Skin of body (tissue), 1 donor: ENCODE measurements at regions not wholly inside any gene's neighbourhood (a gene's known extent, or its start where the extent isn't known, plus 50 kb on each side); places are given as distances from the start of the nearest gene placed in this dataset.

Source experiments
- DNase-seq: peaks from one replicate; lab custom pipeline; 2025; lab: John Stamatoyannopoulos, UW

DNA sequence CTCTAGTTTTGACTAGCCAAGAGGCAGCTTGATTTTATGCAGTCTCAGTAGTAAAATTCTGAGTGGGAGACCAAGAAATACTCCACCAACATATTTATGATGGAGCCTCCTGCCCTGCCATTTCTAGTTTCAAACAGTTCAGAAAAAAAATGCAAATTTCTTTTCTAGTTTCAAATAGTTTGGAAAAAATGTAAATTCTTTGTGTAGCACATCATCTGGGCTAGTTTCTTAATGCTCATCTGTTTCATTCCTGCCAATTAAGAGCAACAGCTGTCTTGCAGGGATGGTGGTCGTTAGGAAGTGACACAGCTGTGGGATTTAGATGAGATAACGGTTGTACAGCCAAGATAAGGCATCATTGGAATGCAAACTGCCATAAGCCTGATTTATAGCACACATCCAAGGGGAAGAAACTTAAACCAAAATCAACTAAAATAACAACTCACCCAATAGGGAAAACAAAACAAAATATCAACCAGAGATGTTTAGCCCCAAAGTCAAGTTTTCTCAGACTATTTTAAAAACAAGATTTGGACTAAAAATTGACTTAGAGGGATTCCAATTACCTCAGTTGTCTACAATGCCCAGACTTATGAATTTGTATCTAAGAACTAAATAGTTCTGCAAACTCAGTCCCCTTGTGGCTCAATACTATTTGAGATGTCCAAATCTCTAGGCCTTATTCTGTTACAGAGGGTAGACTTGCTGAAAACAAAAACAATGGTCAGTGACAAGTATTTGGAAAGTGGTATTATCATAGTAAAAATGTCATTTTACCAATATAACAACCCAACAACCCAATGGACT lies 291.3 kb upstream of the ATP2B1 start:
- DNase-seq, result peak; percentile 82

DNA sequence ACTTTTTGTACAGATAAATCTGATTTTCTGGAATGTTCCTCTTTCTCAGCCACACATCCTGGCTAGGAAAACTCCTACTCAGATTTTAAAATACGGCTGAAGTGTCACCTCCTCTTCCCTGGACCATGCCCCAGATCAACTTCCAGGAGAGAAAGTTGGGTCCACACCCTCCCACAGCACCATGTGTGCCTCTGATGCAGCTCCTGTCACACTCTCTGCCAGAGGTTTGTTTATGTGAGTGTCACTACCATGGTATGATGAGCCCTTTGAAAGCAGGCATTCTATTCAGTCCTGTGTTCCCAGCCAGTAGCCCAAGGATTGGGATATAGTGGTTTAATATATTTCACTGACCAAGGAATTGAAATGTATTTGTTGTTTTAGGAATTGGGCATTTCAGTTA lies 287.2 kb upstream of the ATP2B1 start:
- DNase-seq, result no peak

DNA sequence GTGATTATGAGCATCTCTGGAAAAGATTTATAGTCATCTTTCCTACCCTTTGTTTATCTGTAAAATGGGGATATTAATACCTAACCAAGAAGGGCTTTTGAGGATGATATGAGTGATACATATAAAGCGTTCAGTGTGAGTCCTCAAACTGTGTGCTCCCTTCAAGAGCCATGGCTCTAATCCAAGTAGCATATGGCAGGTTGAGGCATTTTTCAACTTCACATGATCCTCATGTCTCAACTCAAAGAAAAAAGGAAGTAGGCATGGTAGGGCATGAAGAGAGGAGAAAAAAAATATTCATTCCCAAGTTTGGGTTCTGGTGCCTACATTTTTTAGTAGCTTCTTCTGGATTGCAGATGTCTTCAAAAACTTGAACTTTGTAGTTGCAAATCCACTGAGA lies 286.3 kb upstream of the ATP2B1 start:
- no peak for DNase-seq

DNA sequence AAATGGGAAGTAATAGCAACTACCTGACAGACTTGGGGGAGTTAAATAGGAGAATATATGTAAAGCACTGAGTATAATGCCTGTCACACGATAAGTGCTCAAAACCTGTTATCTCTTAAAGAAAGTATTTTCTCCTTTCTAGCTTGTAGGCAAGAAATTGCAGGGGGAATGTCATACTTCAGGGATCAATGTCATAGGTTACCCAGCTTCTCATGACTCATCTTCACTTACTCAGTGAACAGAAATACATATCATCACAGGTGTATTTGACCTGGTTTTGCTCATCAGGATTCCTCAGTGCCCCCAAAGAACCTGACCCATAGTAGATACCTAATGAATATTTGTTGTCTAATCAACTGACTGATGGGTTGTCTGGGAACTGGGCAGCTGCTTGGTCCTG lies 285.0 kb upstream of the ATP2B1 start:
- DNase-seq, result no peak

DNA sequence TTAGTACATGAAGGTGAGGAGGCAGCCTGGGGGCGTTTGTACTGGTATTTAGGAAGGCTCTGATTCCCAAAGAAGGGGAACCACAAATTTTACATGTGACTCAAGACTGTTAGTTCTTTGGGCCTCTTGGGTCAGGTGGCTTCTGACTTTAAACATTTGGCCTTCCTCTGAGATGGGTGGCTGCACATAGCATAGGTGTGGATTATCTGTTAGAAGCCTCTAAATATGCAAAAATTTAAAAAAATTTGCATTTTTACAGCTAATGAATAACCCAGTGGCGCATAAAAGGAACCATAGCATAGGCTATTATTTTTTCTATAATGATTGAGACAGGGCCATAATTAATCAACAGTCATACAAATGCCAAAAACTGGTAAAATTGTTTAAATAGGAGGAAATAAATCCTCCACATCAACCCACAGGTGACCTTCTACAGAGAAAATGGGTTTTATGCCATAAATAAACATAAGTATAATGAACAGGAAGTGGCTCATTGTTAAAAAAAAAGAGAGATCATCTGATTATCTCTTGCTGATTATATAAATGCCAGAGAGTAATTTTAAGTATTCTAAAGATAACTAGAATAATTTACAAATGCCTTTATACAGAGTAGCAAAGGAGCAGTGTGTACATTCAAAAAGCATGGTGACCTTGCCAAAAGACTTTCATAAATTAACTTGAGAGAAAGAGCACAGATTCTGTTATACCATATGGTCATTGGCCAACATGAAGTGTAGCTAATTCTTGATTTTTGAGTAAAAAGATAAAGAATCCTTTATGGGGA lies 284.2 kb upstream of the ATP2B1 start:
- DNase-seq, result no peak

DNA sequence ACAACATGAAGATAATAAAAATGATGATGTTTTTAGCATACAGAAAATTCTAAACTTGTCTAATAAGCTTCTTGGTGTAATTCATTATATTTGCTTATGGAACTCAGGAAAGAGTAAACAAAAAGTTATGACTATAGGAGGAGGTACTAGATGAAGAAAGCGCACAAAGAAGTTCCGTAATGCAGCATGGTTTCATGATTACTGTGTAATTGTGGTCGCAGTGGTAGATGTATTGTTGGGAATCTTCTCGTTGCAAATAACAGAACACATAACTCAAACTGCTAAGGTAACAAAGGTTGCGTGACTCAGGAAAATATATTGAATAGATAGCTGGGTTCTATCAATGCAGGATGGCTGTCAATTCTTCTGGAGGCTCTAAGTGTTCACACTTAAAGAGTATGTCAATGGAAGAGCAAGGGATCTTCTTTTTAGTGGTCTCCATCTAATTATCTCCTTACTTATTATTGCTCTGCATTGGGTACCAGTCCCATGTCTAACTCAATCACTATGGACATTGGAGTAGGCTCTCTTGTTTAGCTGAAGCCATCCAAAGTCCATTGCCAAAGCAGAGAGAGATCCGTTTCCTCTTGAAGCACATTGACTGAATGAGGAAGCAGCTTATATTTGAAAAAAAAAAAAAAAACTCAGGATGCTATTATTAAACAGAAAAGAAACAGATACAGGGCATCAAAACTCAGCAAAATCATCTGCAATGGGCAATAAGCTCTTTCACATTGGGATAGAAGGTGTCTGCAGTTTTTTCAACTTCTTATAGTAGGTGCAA lies 283.4 kb upstream of the ATP2B1 start:
- no peak for DNase-seq

DNA sequence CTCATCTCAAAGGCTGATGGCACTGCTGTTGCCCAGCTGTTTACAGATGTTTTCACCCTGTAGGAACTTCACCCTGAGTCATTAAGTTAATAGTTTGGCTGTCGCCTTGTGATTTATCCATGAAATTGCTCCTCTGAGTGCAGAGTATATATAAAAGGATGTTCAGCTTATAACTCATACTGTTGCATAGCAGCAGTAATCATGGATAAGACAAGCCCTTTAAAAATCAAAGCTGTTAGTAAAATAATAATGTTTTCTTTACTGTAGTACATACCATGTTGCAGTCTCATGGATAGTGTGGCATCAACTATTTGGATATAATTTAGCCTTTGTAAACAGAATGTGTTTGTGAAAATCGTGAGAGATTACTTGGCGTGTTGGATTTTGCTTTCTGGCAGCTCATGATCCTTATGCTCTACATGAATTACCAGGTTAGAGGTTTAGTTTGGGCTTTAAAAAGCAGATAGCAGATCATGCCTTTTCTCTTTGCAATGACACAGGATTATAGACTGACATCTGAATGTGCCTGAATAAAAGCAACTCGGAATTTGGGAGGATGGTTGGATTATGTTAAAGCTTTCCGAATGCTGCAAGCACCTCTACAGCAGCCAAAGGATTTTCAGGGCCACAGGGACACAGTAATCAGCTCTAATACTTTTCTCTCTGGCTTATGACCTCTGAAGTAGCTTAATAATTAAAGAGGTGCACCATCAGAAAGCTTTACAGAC lies 279.7 kb upstream of the ATP2B1 start:
- no peak for DNase-seq

DNA sequence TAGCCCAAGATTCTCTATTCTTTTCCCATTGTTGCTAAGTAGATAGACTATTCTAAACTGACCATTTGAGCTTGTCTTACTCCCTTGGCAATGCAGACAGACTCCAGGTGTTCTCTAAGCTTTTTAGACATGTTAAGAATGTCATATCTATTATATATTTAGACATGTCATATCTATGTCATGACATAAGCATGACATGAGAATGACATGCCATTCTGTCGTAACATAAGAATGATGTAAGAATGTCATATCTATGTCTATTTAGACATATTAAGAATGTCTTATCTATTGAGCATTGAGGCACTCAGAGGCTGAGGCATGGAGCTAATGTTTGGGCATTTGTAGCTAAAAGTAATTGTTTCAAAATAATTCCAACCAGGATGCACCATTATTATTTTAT lies 277.3 kb upstream of the ATP2B1 start:
- DNase-seq, result no peak

DNA sequence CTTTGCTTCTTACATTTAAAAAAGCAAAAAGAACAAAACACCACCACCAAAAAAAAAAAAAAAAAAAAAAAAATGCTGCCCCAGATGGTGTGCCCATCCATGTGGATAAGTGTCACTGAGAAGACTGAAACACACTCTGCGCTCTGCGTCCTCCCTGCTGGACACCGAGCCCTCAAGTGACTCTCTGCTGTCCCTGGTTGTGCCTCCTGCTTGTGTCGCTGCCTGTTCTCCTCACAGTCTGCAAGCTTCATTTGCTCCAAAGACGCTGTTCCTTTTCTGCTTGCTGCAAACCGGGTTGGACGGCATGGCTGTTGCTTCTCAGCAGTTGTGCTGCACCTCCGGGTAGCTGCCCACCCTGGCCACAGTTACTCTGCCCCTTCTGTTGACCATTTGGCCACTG lies 276.2 kb upstream of the ATP2B1 start:
- DNase-seq, result no peak

DNA sequence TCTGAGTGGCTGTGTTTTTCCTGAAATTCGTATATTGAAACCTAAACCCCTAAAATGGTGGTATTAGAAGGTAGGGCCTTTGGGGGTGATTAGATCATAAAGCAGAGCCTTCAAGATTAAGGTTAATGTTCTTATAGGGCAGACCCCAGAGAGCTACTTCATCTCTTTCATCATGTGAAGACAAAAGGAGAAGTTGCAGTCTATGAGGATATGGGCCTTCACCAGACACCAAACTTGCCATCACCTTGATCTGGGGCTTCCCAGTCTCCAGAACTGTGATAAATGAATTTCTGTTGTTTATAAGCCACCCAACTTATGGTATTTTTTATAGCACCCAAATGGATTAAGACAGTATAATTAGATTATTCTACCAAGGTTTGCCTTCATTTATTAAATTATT lies 275.0 kb upstream of the ATP2B1 start:
- DNase-seq, result no peak

DNA sequence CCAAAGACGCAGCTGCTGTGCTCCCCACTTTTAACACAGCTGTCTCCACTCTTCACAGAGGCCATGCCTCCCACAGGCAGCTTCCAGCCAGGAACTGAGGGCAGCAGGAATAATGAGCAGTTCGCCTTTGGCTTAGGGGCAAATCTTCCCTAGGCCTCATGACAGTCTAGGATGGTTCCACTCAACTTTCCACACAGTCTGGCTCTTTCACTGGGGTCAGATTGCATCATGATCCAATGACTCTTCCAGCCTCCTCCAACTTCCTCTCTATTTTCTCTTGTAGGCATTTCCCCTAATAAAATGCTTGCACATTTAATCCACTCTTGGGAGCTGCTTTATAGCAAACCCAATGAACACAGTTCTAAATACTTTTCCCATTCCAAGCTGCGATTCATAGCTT lies 271.6 kb upstream of the ATP2B1 start:
- no peak for DNase-seq

DNA sequence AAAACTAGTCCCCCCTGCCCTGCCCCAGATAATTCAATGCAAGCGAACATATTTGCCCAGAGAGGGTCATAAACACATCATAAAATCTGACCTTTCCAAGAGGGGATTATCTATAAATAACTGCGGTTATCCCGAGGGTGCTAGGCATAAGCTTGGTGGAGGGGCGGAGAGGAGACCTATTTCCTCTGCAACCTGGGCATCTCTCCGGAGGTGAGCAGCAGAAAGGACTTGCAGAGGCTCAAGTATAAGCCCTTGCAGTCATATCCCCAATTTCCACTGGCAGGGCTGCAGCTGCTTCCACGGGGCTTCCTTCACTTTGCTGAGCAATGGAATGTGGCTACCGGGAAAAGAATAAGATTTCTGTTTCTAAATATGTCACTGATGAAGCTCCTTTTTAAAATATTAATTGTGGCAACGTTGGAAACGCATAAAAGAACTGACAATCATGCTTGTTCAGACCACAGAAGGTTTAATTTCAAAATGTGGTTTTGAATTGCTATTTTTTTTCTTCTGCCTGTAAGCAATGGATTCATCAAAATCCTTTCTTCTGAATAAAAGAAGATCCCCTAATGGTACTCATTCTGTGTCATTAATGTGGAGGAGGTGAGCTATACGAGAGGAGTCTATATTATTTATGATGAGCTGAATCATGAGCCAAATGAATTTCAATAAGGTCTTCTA lies 268.9 kb upstream of the ATP2B1 start:
- DNase-seq, result no peak

DNA sequence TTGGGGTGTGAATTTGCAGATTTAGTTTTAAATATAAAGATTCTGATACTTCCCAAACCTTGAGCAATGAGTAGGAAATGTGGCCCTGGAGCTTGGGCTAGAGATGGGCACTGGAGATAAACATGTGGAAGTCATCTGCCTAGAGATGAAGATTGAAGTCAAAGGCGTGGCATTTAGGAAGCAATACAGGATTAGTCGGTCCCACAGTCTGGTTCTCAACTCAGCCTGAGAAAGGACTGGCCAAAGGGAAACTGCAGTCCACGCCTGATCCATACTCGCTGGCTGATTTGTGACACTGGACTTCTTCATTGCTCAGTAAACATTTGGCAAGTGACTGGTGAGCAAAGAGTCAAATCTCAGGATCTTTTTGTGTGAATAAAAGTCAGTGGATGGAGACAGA lies 268.2 kb upstream of the ATP2B1 start:
- DNase-seq, result no peak

DNA sequence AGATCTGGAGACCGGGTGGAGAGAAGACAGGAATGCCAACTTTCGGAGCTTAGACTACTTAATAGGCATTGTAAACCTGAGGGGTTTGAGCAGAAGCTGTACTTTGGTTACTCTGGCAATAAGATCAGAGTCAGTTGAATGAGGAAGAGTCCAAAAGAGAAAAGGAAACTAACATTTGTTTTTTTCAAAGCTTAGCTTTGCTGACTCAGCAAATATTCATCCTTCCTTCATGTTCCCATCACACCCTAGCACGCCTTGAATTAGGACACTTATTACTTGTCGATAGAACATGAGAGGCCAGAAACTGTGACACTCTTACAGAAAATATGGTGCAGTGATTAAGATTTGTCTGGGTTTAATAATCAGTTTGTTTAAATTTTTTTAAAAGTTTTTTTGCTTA lies 266.9 kb upstream of the ATP2B1 start:
- no peak for DNase-seq

DNA sequence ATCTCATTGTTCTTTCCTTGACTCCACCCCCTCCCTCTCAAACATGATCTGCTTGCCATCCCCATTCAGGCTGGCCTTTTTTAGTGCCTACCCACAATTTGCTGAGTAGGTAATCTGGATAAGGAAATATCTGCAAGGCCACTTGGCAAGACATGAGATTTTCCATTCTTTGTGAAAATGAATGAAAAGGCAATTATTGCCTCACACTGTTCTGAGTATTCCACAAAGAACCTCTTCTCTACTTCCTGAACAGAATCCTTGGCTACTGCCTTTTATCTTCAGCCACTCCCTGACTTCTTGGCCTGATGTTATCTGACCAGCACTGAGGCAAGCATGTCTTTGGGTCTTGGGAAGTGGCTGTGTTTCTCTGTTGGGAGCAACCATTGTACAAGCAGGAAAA lies 263.2 kb upstream of the ATP2B1 start:
- peak; percentile 39 for DNase-seq

DNA sequence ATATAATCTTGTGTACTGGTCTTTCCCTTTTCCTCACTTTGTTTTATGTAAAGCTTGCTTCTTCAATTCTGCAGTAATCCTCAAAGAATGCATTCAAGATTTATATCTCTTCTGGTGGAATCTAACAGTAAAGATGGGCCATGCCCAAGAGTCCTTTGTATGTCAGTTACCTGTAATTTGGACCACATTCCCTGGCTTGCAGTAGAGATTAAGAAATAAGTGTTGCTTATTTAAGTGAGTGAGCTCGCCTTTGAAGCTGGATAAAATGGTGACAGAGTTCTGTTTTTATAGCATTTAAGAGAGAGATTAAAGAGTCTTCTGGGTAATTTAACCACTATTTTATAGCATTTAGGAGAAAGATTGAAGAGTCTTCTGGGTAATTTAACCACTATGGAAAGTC lies 262.1 kb upstream of the ATP2B1 start:
- no peak for DNase-seq

DNA sequence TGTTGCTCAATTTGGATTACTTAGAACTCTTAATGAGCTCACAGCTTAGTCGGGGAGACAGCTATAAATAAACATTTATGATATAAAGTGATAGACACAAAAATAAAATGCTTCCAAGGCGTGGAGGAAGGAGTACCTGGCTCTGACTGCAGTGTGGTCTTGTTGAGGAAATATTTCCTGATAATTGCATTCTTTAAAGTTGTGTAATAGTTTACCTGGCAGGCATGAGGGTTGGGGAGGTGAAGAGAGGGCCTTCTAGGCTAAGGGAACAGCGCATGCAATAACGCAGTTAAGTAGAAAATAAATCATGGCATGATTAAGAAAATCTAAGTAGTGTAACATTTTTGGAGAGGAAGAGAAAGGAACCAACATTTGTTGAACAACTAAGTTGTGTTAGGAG lies 260.5 kb upstream of the ATP2B1 start:
- no peak for DNase-seq

DNA sequence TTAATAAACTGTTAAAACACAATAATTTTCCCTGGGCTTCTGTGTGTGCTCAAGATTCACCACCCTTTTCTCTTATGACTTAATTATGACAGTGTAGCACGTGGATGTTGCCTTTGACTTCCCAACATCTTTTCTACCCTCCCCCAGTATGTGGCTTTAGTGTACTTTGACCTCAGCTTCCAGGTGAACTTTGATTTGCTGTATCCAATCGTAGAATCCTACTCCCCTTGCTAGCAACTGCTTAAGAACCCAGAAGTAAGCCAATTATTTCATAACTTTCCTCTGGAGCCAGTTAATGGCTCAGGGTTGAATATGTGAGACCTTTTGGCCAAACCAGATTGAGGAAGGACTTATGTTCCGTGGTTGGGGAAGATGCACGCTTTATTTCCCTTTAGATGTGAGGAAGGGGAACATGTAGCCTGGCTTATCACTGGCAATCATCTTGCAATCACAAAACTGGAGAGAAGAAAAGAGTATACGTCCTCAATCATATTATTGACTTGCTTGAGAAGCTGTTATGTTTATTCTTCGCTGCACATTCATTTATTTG lies 259.6 kb upstream of the ATP2B1 start:
- DNase-seq, result no peak

DNA sequence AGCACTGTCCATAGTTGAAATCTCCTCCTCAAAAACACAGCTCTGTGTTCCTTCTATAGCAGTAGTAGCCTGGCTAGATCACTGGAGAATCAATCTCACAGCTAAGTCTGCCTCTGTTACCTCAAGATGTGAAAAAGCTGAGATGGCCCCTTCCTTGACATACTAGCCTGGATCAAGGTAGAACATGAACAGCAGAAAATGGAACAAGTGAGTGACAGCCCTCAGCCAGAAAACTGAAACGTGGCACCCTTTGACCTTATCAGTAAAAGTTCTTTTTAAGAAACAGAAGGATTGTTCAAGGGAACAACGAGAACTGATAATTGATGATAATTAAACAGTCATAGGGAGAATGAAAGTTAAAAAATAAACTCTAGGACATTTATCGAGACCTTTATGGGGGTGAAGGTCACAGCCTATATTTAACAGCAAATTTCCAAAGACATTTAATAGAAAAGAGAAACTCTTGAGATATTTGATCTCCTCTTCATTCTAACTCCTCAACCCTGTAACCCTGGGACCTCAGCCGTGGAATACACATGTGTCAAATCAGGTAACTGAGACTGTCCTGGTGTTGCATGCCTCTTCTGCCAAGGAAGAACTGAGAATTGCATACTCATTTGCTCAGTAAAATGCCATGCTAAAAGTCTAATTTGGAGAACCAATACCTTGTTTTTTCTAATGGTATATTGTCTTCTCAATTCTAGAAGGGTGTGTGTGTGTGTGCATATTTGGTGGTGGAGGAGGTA lies 258.0 kb upstream of the ATP2B1 start:
- no peak for DNase-seq

DNA sequence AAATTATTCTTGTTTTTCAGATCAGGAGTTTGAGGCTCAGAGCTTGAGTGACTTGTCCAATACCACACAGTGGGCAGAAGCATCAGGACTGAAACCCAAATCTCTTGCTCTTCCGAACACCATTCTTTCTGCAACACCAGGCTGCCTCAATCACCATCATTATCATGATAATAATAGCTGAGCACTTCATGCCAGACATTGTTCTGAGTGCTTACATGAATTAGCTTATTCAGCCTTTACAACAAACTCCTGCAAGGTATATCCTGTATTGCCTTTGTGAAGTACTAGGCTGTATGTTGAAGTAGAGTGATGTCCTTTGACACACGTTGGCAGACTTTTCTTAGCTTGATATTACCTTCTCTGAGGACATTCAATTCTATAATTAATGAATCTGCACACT lies 257.4 kb upstream of the ATP2B1 start:
- DNase-seq, result no peak
